ENCODE measurements at regions not wholly inside any gene's neighbourhood (a gene's known extent, or its start where the extent isn't known, plus 50 kb on each side); places are given as distances from the start of the nearest gene placed in this dataset.

- DNase-seq (ENCODE audit: low spot score) = peak; percentile 31
- TF ChIP-seq CTCF (IDR thresholded peaks at IDR 0.05; ENCODE audit: extremely low read depth, insufficient read depth, missing control alignments) = no peak
- in situ Hi-C loops (cut with MboI; ENCODE audit: low pct_unique_long_range_greater_than_20kb, low sequenced_read_pairs, unreplicated experiment) = no loop called here
Measured at GRCh38 chr2:193539188-193539587, 1344.5 kb upstream of the TMEFF2 start.

- in situ Hi-C loops (cut with MboI; ENCODE audit: low pct_unique_long_range_greater_than_20kb, low sequenced_read_pairs, unreplicated experiment) = no loop called here
- DNase-seq (ENCODE audit: low spot score) = no peak
- no peak for TF ChIP-seq CTCF (IDR thresholded peaks at IDR 0.05; ENCODE audit: extremely low read depth, insufficient read depth, missing control alignments)
Measured at GRCh38 chr2:193538061-193538460, 1343.3 kb upstream of the TMEFF2 start.

GRCh38 chr2:193537531-193537930, 1342.8 kb upstream of the TMEFF2 start:
- in situ Hi-C loops (cut with MboI; ENCODE audit: low pct_unique_long_range_greater_than_20kb, low sequenced_read_pairs, unreplicated experiment) = no loop called here
- no peak for DNase-seq (ENCODE audit: low spot score)
- TF ChIP-seq CTCF (IDR thresholded peaks at IDR 0.05; ENCODE audit: extremely low read depth, insufficient read depth, missing control alignments) = no peak

- DNase-seq (ENCODE audit: low spot score) = no peak
- no peak for TF ChIP-seq CTCF (IDR thresholded peaks at IDR 0.05; ENCODE audit: extremely low read depth, insufficient read depth, missing control alignments)
- in situ Hi-C loops (cut with MboI; ENCODE audit: low pct_unique_long_range_greater_than_20kb, low sequenced_read_pairs, unreplicated experiment) = no loop called here
Measured at GRCh38 chr2:193528458-193528857, 1333.7 kb upstream of the TMEFF2 start.

- no peak for DNase-seq (ENCODE audit: low spot score)
- no peak for TF ChIP-seq CTCF (IDR thresholded peaks at IDR 0.05; ENCODE audit: extremely low read depth, insufficient read depth, missing control alignments)
- in situ Hi-C loops (cut with MboI; ENCODE audit: low pct_unique_long_range_greater_than_20kb, low sequenced_read_pairs, unreplicated experiment) = no loop called here
Measured at GRCh38 chr2:193527146-193527545, 1332.4 kb upstream of the TMEFF2 start.

- no peak for DNase-seq (ENCODE audit: low spot score)
- no peak for TF ChIP-seq CTCF (IDR thresholded peaks at IDR 0.05; ENCODE audit: extremely low read depth, insufficient read depth, missing control alignments)
- in situ Hi-C loops (cut with MboI; ENCODE audit: low pct_unique_long_range_greater_than_20kb, low sequenced_read_pairs, unreplicated experiment) = no loop called here
Measured at GRCh38 chr2:193523662-193524061, 1328.9 kb upstream of the TMEFF2 start.

GRCh38 chr2:193521523-193521922, 1326.8 kb upstream of the TMEFF2 start:
- in situ Hi-C loops (cut with MboI; ENCODE audit: low pct_unique_long_range_greater_than_20kb, low sequenced_read_pairs, unreplicated experiment) = no loop called here
- TF ChIP-seq CTCF (IDR thresholded peaks at IDR 0.05; ENCODE audit: extremely low read depth, insufficient read depth, missing control alignments) = no peak
- no peak for DNase-seq (ENCODE audit: low spot score)
